Activated CD4-positive, alpha-beta T cell treated with anti-CD3 and anti-CD28 coated beads for 36 hours (primary cell): ENCODE measurements at regions not wholly inside any gene's neighbourhood (a gene's known extent, or its start where the extent isn't known, plus 50 kb on each side); places are given as distances from the start of the nearest gene placed in this dataset.

Experiments
- ATAC-seq: fragments of 200-7000 bp; cut with Tn5 transposase; one replicate; pipeline ENCODE4 v1.10.0; 2021; ENCODE audit warnings: mild to moderate bottlenecking, moderate library complexity
- CTCF ChIA-PET: fragments of 350-600 bp; sonication (Branson Sonifier 250); formaldehyde crosslinking; loops from one replicate; lab custom pipeline; 2021; ENCODE audit warnings: antibody characterized with exemption; lab: Charles Lee
- POLR2A ChIA-PET: fragments of 350-600 bp; sonication (Branson Sonifier 250); formaldehyde crosslinking; loops from one replicate; lab custom pipeline; 2021; ENCODE audit warnings: antibody characterized with exemption, inconsistent platforms; lab: Charles Lee
- DNase-seq: peaks from one replicate; pipeline ENCODE4 v3.0.0-alpha.2; 2020
- H3K27ac Mint-ChIP-seq: one replicate; pipeline ENCODE4 v1.8.0; 2021; ENCODE audit warnings: mixed read lengths
- H3K27me3 Mint-ChIP-seq: one replicate; pipeline ENCODE4 v1.8.0; 2021; ENCODE audit warnings: mixed read lengths
- H3K36me3 Mint-ChIP-seq: one replicate; pipeline ENCODE4 v1.8.0; 2021; ENCODE audit warnings: low read depth, mixed read lengths
- H3K4me1 Mint-ChIP-seq: one replicate; pipeline ENCODE4 v1.8.0; 2021; ENCODE audit warnings: mixed read lengths
- H3K4me3 Mint-ChIP-seq: one replicate; pipeline ENCODE4 v1.8.0; 2021; ENCODE audit warnings: mild to moderate bottlenecking, moderate library complexity, mixed read lengths
- H3K9me3 Mint-ChIP-seq: one replicate; pipeline ENCODE4 v1.8.0; 2021; ENCODE audit warnings: low read depth, mixed read lengths
- intact Hi-C, 2 experiments: fragments of 100-400 bp; cut with DNase I in 1 of 2; cut with micrococcal nuclease in 1 of 2; formaldehyde crosslinking; loops; one replicate each; pipeline versions ENCODE4 v1.14.2 to v1.15.1; 2022 to 2024; cut with DNase I, micrococcal nuclease

DNA sequence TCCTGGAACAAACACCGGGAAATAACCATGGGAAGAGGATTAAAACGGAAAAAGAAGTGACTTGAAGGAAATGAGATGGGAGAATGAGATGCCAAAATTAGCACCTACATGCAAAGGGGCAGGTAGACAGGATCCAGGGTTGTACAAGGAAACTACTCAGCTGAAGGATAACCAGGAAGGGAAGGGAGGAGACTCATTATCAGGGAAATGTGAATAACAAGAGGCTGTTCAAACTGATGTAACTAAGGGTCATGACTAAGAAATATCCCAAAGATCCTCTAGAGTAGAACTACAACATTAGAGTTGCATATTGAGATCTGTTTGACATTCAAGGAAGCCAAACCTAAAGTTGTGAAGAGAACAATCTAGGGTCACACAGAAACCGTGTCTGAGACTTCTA lies 166.2 kb upstream of the SP8 start:
- DNase-seq (no peak), ATAC-seq (no peak)
- no peaks in the 10 kb centered on the region for H3K4me1 Mint-ChIP-seq
- POLR2A ChIA-PET: interaction anchor here (0.7 kb wide), 1 partner anchor 60 kb away, joined by 6 read pairs; no protein-coding TSS in a partner anchor
- H3K36me3 Mint-ChIP-seq: no peaks in the 10 kb centered on the region
- intact Hi-C loops: no loop called here
- peaks cover 2% of the 10 kb centered on the region for H3K9me3 Mint-ChIP-seq
- peaks cover 3% of the 10 kb centered on the region for H3K27me3 Mint-ChIP-seq
- no peak overlapping the region for H3K27ac Mint-ChIP-seq
- H3K4me3 Mint-ChIP-seq: no peak overlapping the region
- CTCF ChIA-PET: no interaction called here

DNA sequence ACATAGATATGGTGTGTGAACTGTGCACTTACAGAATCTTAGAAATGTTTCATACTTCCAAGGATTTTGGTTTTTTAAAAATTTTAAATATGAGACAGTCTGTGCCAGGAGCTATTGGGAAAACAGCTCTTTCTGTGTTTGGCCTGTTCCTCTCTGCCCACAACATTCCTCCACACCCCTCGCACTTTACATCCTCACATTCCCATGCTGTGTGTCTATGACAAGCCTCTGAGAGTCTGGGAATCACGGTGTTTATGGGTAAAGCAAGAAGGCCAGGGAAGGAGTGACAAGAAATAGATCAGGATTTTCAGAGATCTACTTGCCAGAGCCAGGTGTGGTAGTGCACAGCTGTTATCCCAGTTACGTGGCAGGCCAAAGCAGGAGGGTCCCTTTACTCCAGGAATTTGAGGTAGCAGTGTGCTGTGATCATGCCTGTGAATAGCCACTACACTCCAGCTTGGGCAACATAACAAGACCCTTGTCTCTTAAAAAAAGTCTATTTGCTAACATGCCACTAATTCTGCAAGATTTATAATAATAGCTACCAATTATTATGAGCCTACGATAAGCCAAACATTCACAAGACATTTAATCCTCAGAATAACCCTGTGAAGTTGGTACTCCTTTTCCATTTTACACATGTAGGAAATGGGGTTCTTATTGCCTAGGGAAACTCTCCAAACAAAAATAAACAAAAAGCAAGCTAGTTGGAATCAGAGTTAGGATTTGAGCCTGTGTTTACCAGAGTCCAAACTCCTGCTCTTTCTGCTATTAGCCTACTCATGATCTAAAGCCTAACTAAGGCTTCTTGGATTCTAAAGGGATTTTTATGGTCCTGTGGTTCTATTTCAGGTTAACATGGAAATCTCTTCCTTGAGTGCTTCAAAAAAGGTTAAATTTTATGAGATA lies 168.3 kb upstream of the SP8 start:
- ATAC-seq: no peak
- intact Hi-C loops: no loop called here

DNA sequence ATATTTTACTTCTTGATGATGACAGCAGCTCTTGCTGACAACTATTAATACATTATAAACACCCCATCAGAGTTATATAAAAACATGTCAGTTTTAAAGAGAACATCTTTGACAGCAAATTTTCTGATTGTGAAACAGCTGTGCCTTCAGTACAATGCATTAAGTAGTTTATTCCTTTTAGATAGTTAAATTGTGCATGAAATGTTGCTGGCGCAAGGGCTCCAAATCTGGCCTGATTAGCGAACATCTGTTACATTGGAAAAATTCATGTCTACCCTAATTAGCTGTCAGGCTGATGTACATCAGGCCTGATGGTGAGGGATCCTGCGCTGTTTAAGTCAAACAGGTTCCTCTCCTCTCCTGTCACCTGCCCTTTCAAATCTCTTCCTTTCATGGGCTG lies 171.9 kb upstream of the SP8 start:
- DNase-seq: no peak
- CTCF ChIA-PET: no interaction called here
- POLR2A ChIA-PET: no interaction called here
- Mint-ChIP-seq H3K27me3 (peaks cover 3% of the 10 kb centered on the region), H3K27ac (no peak overlapping the region), H3K4me1 (no peaks in the 10 kb centered on the region), H3K9me3 (no peaks in the 10 kb centered on the region), H3K36me3 (no peaks in the 10 kb centered on the region), H3K4me3 (no peak overlapping the region)
- intact Hi-C loops: no loop called here
- no peak for ATAC-seq

More for the DNA sequence above, 168.3 kb upstream of the SP8 start:
- H3K27ac Mint-ChIP-seq: no peak overlapping the region
- H3K4me1 Mint-ChIP-seq: no peaks in the 10 kb centered on the region
- DNase-seq: no peak
- no peaks in the 10 kb centered on the region for H3K36me3 Mint-ChIP-seq
- H3K4me3 Mint-ChIP-seq: no peak overlapping the region
- ChIA-PET CTCF (interaction anchor here (0.8 kb wide), 1 partner anchor 276 kb away, joined by 4 read pairs; no protein-coding TSS in a partner anchor), POLR2A (no interaction called here)
- H3K27me3 Mint-ChIP-seq: peaks cover 3% of the 10 kb centered on the region
- H3K9me3 Mint-ChIP-seq: no peaks in the 10 kb centered on the region

DNA sequence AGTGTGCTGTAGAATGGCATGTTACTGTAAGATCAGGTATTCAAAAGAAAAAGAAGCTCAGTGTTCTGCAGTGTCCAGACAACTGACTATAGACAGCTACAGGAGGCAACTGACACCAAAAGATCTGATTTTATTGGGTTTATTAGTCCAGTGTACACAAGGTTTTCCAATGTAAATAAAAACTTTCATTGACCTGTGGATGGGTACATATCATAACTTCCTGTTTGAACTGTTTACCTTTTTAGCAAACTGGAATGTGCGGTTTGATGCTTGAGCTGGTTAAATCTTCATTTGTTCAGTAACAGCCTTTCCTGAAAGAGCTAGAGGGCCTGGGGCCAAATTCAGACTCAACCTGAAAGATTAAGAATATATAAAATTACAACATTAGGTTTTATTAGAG lies 172.6 kb upstream of the SP8 start:
- DNase-seq: no peak
- ChIA-PET CTCF (no interaction called here), POLR2A (no interaction called here)
- Mint-ChIP-seq H3K36me3 (no peaks in the 10 kb centered on the region), H3K27me3 (peaks cover 3% of the 10 kb centered on the region), H3K9me3 (no peaks in the 10 kb centered on the region), H3K4me3 (no peak overlapping the region), H3K27ac (no peak overlapping the region), H3K4me1 (no peaks in the 10 kb centered on the region)
- intact Hi-C loops: no loop called here
- ATAC-seq: no peak

DNA sequence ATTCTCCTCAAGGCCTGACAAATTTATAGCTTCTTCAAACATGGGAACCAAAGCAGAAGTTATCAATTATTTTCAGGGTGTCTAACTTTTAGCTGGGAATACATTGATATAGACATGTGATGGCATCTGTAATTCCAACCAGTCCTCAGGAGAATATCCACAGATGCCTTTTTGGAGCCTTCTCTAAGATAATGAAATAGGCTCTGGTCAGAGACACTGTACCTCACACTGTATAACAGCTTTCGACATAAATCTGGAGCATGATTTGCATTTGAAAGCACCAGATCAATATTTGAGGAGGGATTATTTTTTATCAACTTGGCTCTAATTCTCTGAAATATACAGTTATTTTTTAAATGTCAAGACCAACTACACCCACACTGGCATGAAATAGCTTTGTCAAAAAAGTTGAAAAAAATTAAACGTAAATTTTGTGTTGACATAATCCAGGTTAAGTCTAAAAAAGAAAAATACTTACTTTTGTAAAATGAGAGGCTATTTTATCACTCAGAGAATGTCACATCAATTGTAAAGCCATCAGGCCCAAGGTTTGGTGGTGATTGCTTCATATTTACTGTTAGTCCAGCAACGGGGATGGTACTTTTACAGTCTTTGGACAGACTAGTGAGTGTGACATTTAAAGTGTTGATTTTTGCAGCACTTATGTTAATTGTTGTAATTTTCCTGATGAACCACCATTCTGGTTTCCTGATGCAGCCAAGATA lies 177.0 kb upstream of the SP8 start:
- no peak for DNase-seq
- CTCF ChIA-PET: interaction anchor here (1.7 kb wide), 1 partner anchor 10 kb away, joined by 6 read pairs; no protein-coding TSS in a partner anchor
- Mint-ChIP-seq H3K9me3 (no peaks in the 10 kb centered on the region), H3K4me3 (no peak overlapping the region), H3K36me3 (no peaks in the 10 kb centered on the region), H3K27ac (no peak overlapping the region), H3K4me1 (no peaks in the 10 kb centered on the region), H3K27me3 (peaks cover 2% of the 10 kb centered on the region)
- intact Hi-C loops: no loop called here
- POLR2A ChIA-PET: no interaction called here
- no peak for ATAC-seq

DNA sequence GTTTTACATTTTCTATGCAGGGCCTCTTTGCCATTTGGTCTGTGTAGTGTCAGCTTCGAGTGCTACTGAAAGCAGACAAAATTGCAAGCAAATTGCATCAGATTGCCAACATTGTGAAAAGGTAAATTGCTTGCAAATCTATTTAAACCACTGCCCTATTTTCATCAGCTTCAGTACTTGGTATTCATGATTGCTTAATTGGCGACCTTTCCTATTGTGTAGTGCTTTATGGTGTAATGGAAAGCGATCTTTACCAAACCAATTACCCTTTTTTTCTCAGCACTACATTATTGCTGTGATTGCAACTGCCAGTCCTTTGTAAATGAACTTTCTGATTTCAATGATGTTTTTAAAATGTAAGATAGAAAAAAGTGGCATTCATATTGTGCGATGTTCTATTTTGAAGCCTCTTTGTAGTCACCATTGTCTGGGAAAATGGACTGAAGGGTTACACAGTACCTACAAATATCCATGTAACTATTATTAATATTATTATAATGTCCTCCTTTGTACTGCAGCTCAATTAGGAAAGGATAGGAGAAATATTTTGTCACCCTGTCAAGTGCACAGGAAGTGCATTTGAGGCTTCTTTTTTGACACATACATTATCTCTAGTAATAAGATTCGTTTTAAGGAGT lies 177.7 kb upstream of the SP8 start:
- Mint-ChIP-seq H3K36me3 (no peaks in the 10 kb centered on the region), H3K27ac (no peak overlapping the region), H3K9me3 (no peaks in the 10 kb centered on the region), H3K4me1 (no peaks in the 10 kb centered on the region), H3K27me3 (peaks cover 2% of the 10 kb centered on the region), H3K4me3 (no peak overlapping the region)
- intact Hi-C loops: no loop called here
- ATAC-seq (no peak), DNase-seq (no peak)
- CTCF ChIA-PET: interaction anchor here (1.7 kb wide), 1 partner anchor 10 kb away, joined by 6 read pairs; no protein-coding TSS in a partner anchor
- POLR2A ChIA-PET: no interaction called here

DNA sequence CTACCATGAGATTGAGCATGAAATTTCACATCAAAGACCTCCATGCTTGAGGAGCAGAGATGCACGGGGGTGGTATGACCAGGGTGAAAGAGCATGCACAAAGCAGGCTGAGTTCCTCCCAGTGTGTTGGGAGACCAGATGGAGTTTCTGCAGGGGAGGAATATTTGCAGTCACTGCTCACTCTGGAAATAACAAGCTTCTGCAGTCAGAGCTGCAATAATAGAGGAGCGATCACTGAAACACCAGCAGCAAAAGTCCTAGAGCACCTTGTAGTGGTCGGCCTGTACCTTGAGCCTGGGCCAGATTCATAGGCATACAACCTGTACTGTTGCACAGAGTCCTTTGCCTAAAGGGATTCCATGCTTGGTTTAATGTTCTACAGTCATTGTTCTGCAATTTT lies 184.5 kb upstream of the SP8 start:
- Mint-ChIP-seq H3K4me1 (no peaks in the 10 kb centered on the region), H3K36me3 (no peaks in the 10 kb centered on the region), H3K27me3 (no peaks in the 10 kb centered on the region), H3K4me3 (no peak overlapping the region), H3K9me3 (no peaks in the 10 kb centered on the region), H3K27ac (no peak overlapping the region)
- intact Hi-C loops: no loop called here
- ATAC-seq (no peak), DNase-seq (no peak)
- CTCF ChIA-PET: no interaction called here
- POLR2A ChIA-PET: no interaction called here

DNA sequence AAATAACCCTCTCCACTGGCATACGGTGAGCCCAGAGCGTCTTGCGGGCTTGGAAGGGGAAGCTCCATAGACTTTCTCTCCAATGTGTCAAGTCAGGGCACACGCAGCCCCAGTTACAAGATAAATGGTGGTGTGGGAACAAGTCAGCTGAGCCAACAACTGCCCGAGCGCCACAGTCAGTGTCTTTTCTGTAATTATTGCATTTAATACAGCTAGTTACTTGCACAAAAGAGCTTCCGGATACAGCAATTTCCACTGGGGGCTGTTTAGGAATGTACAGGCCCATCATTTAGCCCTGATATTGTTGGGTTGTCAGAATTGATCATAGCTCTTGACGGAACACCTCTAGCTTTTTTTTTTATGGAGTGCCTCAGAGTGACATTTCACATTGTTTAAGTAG lies 193.5 kb upstream of the SP8 start:
- Mint-ChIP-seq H3K27me3 (peaks cover 2% of the 10 kb centered on the region), H3K9me3 (no peaks in the 10 kb centered on the region), H3K27ac (no peak overlapping the region), H3K4me3 (no peak overlapping the region), H3K36me3 (no peaks in the 10 kb centered on the region), H3K4me1 (no peaks in the 10 kb centered on the region)
- ATAC-seq (no peak), DNase-seq (no peak)
- ChIA-PET POLR2A (no interaction called here), CTCF (no interaction called here)
- intact Hi-C loops: no loop called here

DNA sequence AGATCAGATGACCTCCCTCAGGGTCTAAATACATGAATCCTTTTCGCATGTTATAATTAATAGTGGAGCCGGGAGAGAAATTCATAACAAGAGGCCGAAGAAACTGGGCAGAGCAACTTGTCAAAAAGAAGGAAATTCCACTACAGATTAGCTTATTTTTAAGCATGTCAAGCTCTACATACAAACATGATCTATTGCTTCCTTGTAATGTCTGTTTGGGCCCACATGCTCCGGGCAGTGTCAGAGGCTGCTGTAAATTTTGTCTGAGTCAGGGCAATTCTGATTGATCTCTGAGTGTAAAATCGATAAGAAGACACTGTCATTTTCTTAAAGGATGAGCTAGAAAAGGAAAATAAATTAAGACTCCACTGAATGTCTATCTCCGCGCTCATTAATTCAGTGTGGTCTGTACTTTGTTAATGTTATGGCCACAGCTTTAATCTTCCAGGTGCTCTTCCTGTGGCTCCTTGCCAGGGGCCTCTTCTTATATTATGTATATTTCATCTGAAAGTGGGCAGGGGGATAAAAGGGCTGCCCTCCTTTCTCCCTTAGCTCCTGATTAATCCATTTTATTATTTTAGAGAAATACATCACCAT lies 194.1 kb upstream of the SP8 start:
- Mint-ChIP-seq H3K4me1 (no peaks in the 10 kb centered on the region), H3K27me3 (peaks cover 2% of the 10 kb centered on the region), H3K9me3 (no peaks in the 10 kb centered on the region), H3K4me3 (no peak overlapping the region), H3K36me3 (no peaks in the 10 kb centered on the region), H3K27ac (no peak overlapping the region)
- ChIA-PET POLR2A (no interaction called here), CTCF (no interaction called here)
- ATAC-seq (no peak), DNase-seq (no peak)
- intact Hi-C loops: no loop called here

DNA sequence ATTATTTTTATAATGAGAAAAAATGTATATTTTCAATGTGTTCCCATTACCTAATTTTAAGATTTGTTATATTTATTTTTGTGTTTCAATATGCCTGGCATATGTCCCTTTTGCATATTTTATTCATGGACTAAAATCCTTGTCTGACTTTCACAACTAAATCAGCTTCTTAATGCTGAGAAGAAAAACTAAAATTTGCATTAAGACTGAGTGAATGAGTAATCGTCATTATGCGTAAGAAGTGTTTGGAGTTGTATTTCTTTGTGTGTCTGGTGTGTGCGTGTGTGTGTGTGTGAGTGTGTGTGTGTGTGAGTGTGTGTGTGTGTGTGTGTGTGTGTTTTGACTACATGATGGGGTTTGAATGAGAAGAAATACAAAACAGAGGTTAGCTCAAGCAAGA lies 201.7 kb upstream of the SP8 start:
- CTCF ChIA-PET: no interaction called here
- Mint-ChIP-seq H3K4me1 (no peaks in the 10 kb centered on the region), H3K36me3 (no peaks in the 10 kb centered on the region), H3K27ac (no peak overlapping the region), H3K27me3 (peaks cover 2% of the 10 kb centered on the region), H3K9me3 (no peaks in the 10 kb centered on the region), H3K4me3 (no peak overlapping the region)
- POLR2A ChIA-PET: no interaction called here
- ATAC-seq (no peak), DNase-seq (no peak)
- intact Hi-C loops: no loop called here

DNA sequence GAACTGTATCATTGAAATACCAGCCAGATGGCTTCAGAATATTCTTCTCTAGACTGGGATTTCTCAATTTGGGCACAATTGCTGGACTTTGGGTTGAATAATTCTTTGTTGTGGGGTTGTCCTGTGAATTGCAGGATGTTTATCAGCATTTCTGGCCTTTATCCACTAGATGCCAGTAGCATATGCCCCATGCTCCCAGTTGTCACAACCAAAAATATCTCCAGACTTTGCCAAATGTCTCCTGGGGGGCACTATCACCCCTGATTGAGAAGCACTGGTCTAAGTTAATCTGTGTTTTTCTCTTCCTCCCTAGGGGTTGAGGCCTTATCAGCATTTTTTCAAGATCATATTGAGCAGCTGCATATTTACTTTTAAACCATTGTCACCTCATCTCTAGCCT lies 204.9 kb upstream of the SP8 start:
- ATAC-seq (no peak), DNase-seq (no peak)
- H3K4me3 Mint-ChIP-seq: no peak overlapping the region
- peaks cover 2% of the 10 kb centered on the region for H3K27me3 Mint-ChIP-seq
- no peaks in the 10 kb centered on the region for H3K36me3 Mint-ChIP-seq
- intact Hi-C loops: no loop called here
- H3K4me1 Mint-ChIP-seq: no peaks in the 10 kb centered on the region
- POLR2A ChIA-PET: no interaction called here
- H3K27ac Mint-ChIP-seq: no peak overlapping the region
- H3K9me3 Mint-ChIP-seq: no peaks in the 10 kb centered on the region
- CTCF ChIA-PET: no interaction called here
